WTC11 (cell line): ENCODE measurements at regions not wholly inside any gene's neighbourhood (a gene's known extent, or its start where the extent isn't known, plus 50 kb on each side); places are given as distances from the start of the nearest gene placed in this dataset.

Source experiments
- ATAC-seq: fragments of 200-7000 bp; cut with Tn5 transposase; 2 replicates; pipeline ENCODE4 v1.10.0; 2021; ENCODE audit warnings: mild to moderate bottlenecking, moderate library complexity
- CTCF ChIA-PET: fragments of 300-600 bp; sonication (Branson Sonifier 250); formaldehyde crosslinking; loops from one replicate; lab custom pipeline; 2021; ENCODE audit warnings: antibody characterized with exemption; lab: Charles Lee
- POLR2A ChIA-PET: fragments of 350-600 bp; sonication (Branson Sonifier 250); formaldehyde crosslinking; loops from one replicate; lab custom pipeline; 2021; ENCODE audit warnings: antibody characterized with exemption; lab: Charles Lee
- DNase-seq: peaks from one replicate; pipeline ENCODE4 v3.0.0; 2021; ENCODE audit warnings: low spot score
- H3K27ac Mint-ChIP-seq: 2 replicates; pipeline ENCODE4 v1.8.0; 2021; ENCODE audit warnings: mixed read lengths
- H3K27me3 Mint-ChIP-seq: 2 replicates; pipeline ENCODE4 v1.8.0; 2021; ENCODE audit warnings: low read depth, mild to moderate bottlenecking, moderate library complexity, mixed read lengths
- H3K36me3 Mint-ChIP-seq: 2 replicates; pipeline ENCODE4 v1.8.0; 2021; ENCODE audit warnings: mixed read lengths
- H3K4me1 Mint-ChIP-seq: 2 replicates; pipeline ENCODE4 v1.8.0; 2022; ENCODE audit warnings: mixed read lengths
- H3K4me3 Mint-ChIP-seq: 2 replicates; pipeline ENCODE4 v1.8.0; 2021; ENCODE audit warnings: mild to moderate bottlenecking, moderate library complexity, mixed read lengths
- H3K9me3 Mint-ChIP-seq: 2 replicates; pipeline ENCODE4 v1.8.0; 2021; ENCODE audit warnings: mixed read lengths
- ARID4B ChIP-seq: sonication (generic); formaldehyde crosslinking; IDR thresholded peaks from 2 replicates; pipeline ENCODE4 v1.8.0; 2023; ENCODE audit warnings: missing genetic modification reagents, mild to moderate bottlenecking, borderline replicate concordance
- ATF2 ChIP-seq: sonication (generic); formaldehyde crosslinking; IDR thresholded peaks from 2 replicates; pipeline ENCODE4 v1.8.1; 2022; ENCODE audit warnings: low read depth, missing genetic modification reagents, borderline replicate concordance
- E2F1 ChIP-seq: sonication (generic); formaldehyde crosslinking; IDR thresholded peaks from 2 replicates; pipeline ENCODE4 v1.8.0; 2022; ENCODE audit warnings: mild to moderate bottlenecking, missing genetic modification reagents
- ESRRA ChIP-seq: sonication (generic); formaldehyde crosslinking; IDR thresholded peaks from 2 replicates; pipeline ENCODE4 v1.8.1; 2022; ENCODE audit warnings: mild to moderate bottlenecking, missing genetic modification reagents, borderline replicate concordance
- IRF2 ChIP-seq: sonication (generic); formaldehyde crosslinking; IDR thresholded peaks from 2 replicates; pipeline ENCODE4 v1.8.0; 2022; ENCODE audit warnings: low read depth, missing genetic modification reagents, borderline replicate concordance
- MXD4 ChIP-seq: fragments of 250-450 bp; sonication (Bioruptor Pico); IDR thresholded peaks from 2 replicates; pipeline ENCODE4 v1.8.0; 2021; ENCODE audit warnings: mild to moderate bottlenecking, moderate library complexity, borderline replicate concordance
- NR1H2 ChIP-seq: sonication (generic); formaldehyde crosslinking; IDR thresholded peaks from 2 replicates; pipeline ENCODE4 v1.9.0; 2021; ENCODE audit warnings: mild to moderate bottlenecking, moderate library complexity, missing genetic modification reagents
- PREB ChIP-seq: sonication (generic); formaldehyde crosslinking; IDR thresholded peaks from 2 replicates; pipeline ENCODE4 v1.8.1; 2022; ENCODE audit warnings: mild to moderate bottlenecking, missing genetic modification reagents, moderate library complexity, borderline replicate concordance
- RORB ChIP-seq: fragments of 250-450 bp; sonication (Bioruptor Pico); IDR thresholded peaks from 2 replicates; pipeline ENCODE4 v1.9.0; 2021; ENCODE audit warnings: mild to moderate bottlenecking
- TCF7 ChIP-seq: sonication (generic); formaldehyde crosslinking; IDR thresholded peaks from 2 replicates; pipeline ENCODE4 v1.8.0; 2022; ENCODE audit warnings: mild to moderate bottlenecking, low read depth, missing genetic modification reagents, moderate library complexity
- ZNF219 ChIP-seq: sonication (generic); formaldehyde crosslinking; IDR thresholded peaks from 2 replicates; pipeline ENCODE4 v1.8.0; 2023; ENCODE audit warnings: missing genetic modification reagents, mild to moderate bottlenecking, borderline replicate concordance
- ZNF425 ChIP-seq: fragments of 250-450 bp; sonication (Bioruptor Pico); conservative IDR thresholded peaks from 2 replicates; pipeline ENCODE4 v1.9.0; 2021; ENCODE audit warnings: mild to moderate bottlenecking

GRCh38 chr4:30181918-30182317, 538.3 kb upstream of the PCDH7 start:
- CTCF ChIA-PET: no interaction called here

GRCh38 chr4:30182786-30183185, 537.4 kb upstream of the PCDH7 start:
- POLR2A ChIA-PET: no interaction called here
- peaks cover 17% of the 10 kb centered on the region for H3K9me3 Mint-ChIP-seq

More at GRCh38 chr4:30181918-30182317, 538.3 kb upstream of the PCDH7 start:
- H3K4me1 Mint-ChIP-seq: peaks cover 3% of the 10 kb centered on the region
- no peak for TF ChIP-seq TCF7 (CRISPR knock-in tag)
- no peak for TF ChIP-seq E2F1 (CRISPR knock-in tag)
- no peak for TF ChIP-seq RORB
- no peak for TF ChIP-seq NR1H2
- ATAC-seq: no peak
- H3K9me3 Mint-ChIP-seq: peaks cover 17% of the 10 kb centered on the region
- DNase-seq: no peak
- no peak overlapping the region for H3K4me3 Mint-ChIP-seq
- H3K27me3 Mint-ChIP-seq: no peaks in the 10 kb centered on the region
- H3K36me3 Mint-ChIP-seq: peaks cover 2% of the 10 kb centered on the region; the same call in 1 of the 2 replicates
- POLR2A ChIA-PET: no interaction called here
- H3K27ac Mint-ChIP-seq: no peak overlapping the region

More at GRCh38 chr4:30182786-30183185, 537.4 kb upstream of the PCDH7 start:
- no peak for TF ChIP-seq ATF2 (CRISPR knock-in tag)
- no peak for TF ChIP-seq ARID4B (CRISPR knock-in tag)
- TF ChIP-seq PREB (CRISPR knock-in tag): no peak
- no peak for TF ChIP-seq E2F1 (CRISPR knock-in tag)
- no peak for TF ChIP-seq ESRRA (CRISPR knock-in tag)
- TF ChIP-seq IRF2: no peak
- TF ChIP-seq MXD4 (CRISPR knock-in tag): no peak
- no peak for TF ChIP-seq ZNF425 (CRISPR knock-in tag)
- no peak for TF ChIP-seq ZNF219 (CRISPR knock-in tag)
- TF ChIP-seq, all 79 proteins: peak for 0
- H3K4me3 Mint-ChIP-seq: no peak overlapping the region
- DNase-seq: no peak
- H3K36me3 Mint-ChIP-seq: peaks cover 2% of the 10 kb centered on the region; the same call in 1 of the 2 replicates
- CTCF ChIA-PET: no interaction called here
- H3K27ac Mint-ChIP-seq: no peak overlapping the region
- ATAC-seq: no peak
- H3K4me1 Mint-ChIP-seq: no peaks in the 10 kb centered on the region
- H3K27me3 Mint-ChIP-seq: no peaks in the 10 kb centered on the region
